Adrenal gland (tissue), 5 donors: ENCODE measurements at regions not wholly inside any gene's neighbourhood (a gene's known extent, or its start where the extent isn't known, plus 50 kb on each side); places are given as distances from the start of the nearest gene placed in this dataset.

Experiments used
- POLR2A ChIP-seq, 2 donors: fragments of 450-650 bp; IDR thresholded peaks; one replicate each; pipeline ENCODE4 v1.6.1; 2017; ENCODE audit warnings: antibody characterized with exemption in 2 of 2, mild to moderate bottlenecking in 2 of 2, moderate library complexity in 1 of 2
- TF ChIP-seq, protein P1 (sequence below), 6 experiments: fragments of 450-650 bp in 4 of 6; fragments of 200-600 bp in 2 of 6; sonication (generic) in 1 of 6; IDR thresholded peaks; 1 replicate in 5 of 6; 2 replicates in 1 of 6; pipeline versions ENCODE4 v1.5.1 to v1.8.0; 2016 to 2021; ENCODE audit warnings: antibody characterized with exemption in 6 of 6, mild to moderate bottlenecking in 2 of 6, moderate library complexity in 1 of 6
- donor health status: DM: no; HTN: no; CAD: no.

GRCh38 chr2:59250307-59250677 is 1009.2 kb upstream of the FANCL start:
- TF ChIP-seq, protein P1, sequence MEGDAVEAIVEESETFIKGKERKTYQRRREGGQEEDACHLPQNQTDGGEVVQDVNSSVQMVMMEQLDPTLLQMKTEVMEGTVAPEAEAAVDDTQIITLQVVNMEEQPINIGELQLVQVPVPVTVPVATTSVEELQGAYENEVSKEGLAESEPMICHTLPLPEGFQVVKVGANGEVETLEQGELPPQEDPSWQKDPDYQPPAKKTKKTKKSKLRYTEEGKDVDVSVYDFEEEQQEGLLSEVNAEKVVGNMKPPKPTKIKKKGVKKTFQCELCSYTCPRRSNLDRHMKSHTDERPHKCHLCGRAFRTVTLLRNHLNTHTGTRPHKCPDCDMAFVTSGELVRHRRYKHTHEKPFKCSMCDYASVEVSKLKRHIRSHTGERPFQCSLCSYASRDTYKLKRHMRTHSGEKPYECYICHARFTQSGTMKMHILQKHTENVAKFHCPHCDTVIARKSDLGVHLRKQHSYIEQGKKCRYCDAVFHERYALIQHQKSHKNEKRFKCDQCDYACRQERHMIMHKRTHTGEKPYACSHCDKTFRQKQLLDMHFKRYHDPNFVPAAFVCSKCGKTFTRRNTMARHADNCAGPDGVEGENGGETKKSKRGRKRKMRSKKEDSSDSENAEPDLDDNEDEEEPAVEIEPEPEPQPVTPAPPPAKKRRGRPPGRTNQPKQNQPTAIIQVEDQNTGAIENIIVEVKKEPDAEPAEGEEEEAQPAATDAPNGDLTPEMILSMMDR (IDR thresholded peaks at IDR 0.05) = no peak
- TF ChIP-seq POLR2A (IDR thresholded peaks at IDR 0.05) = no peak
